ENCODE measurements at regions not wholly inside any gene's neighbourhood (a gene's known extent, or its start where the extent isn't known, plus 50 kb on each side); places are given as distances from the start of the nearest gene placed in this dataset.

- no peak for DNase-seq (ENCODE audit: low spot score)
Observed at GRCh38 chr4:17112292-17112659, 213.8 kb upstream of the LDB2 start.

- no peak for DNase-seq (ENCODE audit: low spot score)
Observed at GRCh38 chr4:17109126-17109525, 210.7 kb upstream of the LDB2 start.

GRCh38 chr4:17103231-17103630 is 204.8 kb upstream of the LDB2 start:
- DNase-seq (ENCODE audit: low spot score): no peak

- DNase-seq (ENCODE audit: low spot score): no peak
Observed at GRCh38 chr4:17098996-17099395, 200.6 kb upstream of the LDB2 start.

- no peak for DNase-seq (ENCODE audit: low spot score)
Observed at GRCh38 chr4:17098401-17098800, 200.0 kb upstream of the LDB2 start.

GRCh38 chr4:17097362-17097761 is 198.9 kb upstream of the LDB2 start:
- no peak for DNase-seq (ENCODE audit: low spot score)

- DNase-seq (ENCODE audit: low spot score): no peak
Observed at GRCh38 chr4:17096692-17097091, 198.2 kb upstream of the LDB2 start.

GRCh38 chr4:17095771-17096170 is 197.3 kb upstream of the LDB2 start:
- DNase-seq (ENCODE audit: low spot score): no peak

GRCh38 chr4:17094876-17095210 is 196.4 kb upstream of the LDB2 start:
- no peak for DNase-seq (ENCODE audit: low spot score)

GRCh38 chr4:17094159-17094875 is 195.9 kb upstream of the LDB2 start:
- DNase-seq (ENCODE audit: low spot score): no peak

- DNase-seq (ENCODE audit: low spot score): no peak
Observed at GRCh38 chr4:17093481-17093880, 195.0 kb upstream of the LDB2 start.

- DNase-seq (ENCODE audit: low spot score): no peak
Observed at GRCh38 chr4:17092736-17093437, 194.4 kb upstream of the LDB2 start.

GRCh38 chr4:17091104-17091503 is 192.7 kb upstream of the LDB2 start:
- DNase-seq (ENCODE audit: low spot score): no peak

GRCh38 chr4:17090063-17090462 is 191.6 kb upstream of the LDB2 start:
- DNase-seq (ENCODE audit: low spot score): no peak

GRCh38 chr4:17085416-17085815 is 187.0 kb upstream of the LDB2 start:
- no peak for DNase-seq (ENCODE audit: low spot score)

GRCh38 chr4:17082186-17082585 is 183.7 kb upstream of the LDB2 start:
- DNase-seq (ENCODE audit: low spot score): no peak

- no peak for DNase-seq (ENCODE audit: low spot score)
Observed at GRCh38 chr4:17081179-17081578, 182.7 kb upstream of the LDB2 start.

- no peak for DNase-seq (ENCODE audit: low spot score)
Observed at GRCh38 chr4:17077105-17077504, 178.7 kb upstream of the LDB2 start.

- no peak for DNase-seq (ENCODE audit: low spot score)
Observed at GRCh38 chr4:17072483-17072882, 174.0 kb upstream of the LDB2 start.

GRCh38 chr4:17068891-17069290 is 170.4 kb upstream of the LDB2 start:
- no peak for DNase-seq (ENCODE audit: low spot score)

GRCh38 chr4:17068392-17068791 is 169.9 kb upstream of the LDB2 start:
- no peak for DNase-seq (ENCODE audit: low spot score)

- no peak for DNase-seq (ENCODE audit: low spot score)
Observed at GRCh38 chr4:17066972-17067371, 168.5 kb upstream of the LDB2 start.

- DNase-seq (ENCODE audit: low spot score): no peak
Observed at GRCh38 chr4:17066236-17066635, 167.8 kb upstream of the LDB2 start.

GRCh38 chr4:17065821-17066220 is 167.4 kb upstream of the LDB2 start:
- no peak for DNase-seq (ENCODE audit: low spot score)

All from CD4-positive, alpha-beta T cell treated with Interleukin-6 at 100 ng/mL for 8 hours (primary cell).